LNCAP (cell line): ENCODE measurements at regions not wholly inside any gene's neighbourhood (a gene's known extent, or its start where the extent isn't known, plus 50 kb on each side); places are given as distances from the start of the nearest gene placed in this dataset.

ENCODE experiments used
- CTCF ChIP-seq: fragments of 450-650 bp; IDR thresholded peaks from 2 replicates; pipeline ENCODE4 v1.5.1; 2017; ENCODE audit warnings: mild to moderate bottlenecking

DNA sequence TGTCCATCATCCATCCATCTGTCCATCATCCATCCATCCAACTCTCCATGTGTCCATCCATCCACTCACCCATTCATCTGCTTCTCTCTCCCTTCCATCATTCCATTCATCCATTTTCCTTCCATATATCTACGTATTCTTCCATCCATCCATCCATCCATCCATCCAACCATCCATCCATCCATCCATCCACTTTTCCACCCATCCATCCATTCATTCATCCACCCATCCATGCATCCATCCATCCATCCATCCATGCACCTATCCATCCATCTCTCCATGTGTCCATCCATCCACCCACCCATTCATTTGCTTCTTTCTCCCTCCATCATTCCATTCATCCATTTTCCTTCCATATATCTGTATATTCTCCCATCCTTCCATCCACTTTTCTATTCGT is 214.0 kb upstream of the RTL1 start:
- no peak for TF ChIP-seq CTCF

DNA sequence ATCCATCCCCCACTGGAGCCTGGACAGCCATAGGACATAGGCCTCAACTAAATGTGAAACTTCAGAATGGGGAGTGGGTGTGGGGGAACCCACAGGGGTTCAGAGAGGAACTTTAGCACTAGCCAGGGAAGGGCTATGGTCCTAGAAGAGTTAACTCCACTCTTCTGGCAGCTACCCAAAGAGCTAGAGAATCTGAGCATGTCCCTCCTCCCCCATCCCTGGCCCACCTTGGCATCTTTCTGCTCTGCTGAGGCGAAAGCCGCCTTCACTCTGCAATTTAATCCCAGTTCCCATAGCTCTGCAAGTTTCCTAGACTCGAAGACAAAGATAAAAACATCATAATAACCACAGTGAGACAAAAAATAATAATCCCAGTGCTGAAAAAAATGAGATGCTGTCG is 214.7 kb upstream of the RTL1 start:
- no peak for TF ChIP-seq CTCF

- no peak for TF ChIP-seq CTCF
These were observed 215.4 kb upstream of the RTL1 start for GRCh38 chr14:101118746-101119591.

- no peak for TF ChIP-seq CTCF
These were observed 216.5 kb upstream of the RTL1 start for GRCh38 chr14:101119830-101120571.

DNA sequence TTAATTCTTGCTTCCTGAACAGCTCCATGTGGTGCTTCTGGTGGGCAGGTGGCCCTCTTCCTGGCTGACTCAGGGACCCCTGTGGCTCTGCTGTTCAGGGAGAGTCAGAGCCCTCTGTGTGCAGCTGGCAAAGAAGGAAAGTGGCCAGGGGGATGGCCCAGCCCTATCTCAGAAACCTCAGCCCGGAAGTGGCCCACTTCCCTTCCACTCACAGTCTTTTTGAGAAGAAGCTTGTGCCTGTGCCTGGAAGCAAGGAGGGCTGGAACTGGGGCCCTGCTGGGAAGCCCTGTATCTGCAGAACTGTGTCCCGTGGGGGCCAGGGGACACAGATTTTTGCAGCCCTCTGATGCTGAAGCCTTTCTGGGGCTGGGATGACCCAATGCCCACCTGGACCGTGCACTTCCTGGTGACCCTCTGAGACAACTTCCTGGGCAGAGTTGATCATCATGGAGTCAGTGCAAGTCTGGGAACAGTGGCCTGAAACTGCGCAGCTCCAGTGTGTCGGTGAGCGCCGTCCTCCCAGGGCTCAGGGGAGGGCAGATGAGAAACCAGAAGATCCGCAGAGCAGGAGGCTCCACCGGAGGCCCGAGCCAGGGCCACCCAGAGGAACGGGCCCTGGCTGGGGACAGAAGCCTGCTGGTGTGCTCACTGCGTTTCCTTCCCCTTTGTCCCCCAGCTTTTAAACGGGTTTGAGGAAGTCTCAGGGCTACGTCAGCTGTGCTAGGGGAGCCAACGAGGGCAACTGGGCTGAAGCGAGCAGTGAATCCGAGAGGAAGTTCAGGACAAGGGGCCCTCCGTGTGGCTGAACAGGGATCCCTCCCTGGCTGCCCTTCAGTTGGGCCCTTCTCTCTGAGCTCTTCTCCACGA is 217.4 kb upstream of the RTL1 start:
- no peak for TF ChIP-seq CTCF

DNA sequence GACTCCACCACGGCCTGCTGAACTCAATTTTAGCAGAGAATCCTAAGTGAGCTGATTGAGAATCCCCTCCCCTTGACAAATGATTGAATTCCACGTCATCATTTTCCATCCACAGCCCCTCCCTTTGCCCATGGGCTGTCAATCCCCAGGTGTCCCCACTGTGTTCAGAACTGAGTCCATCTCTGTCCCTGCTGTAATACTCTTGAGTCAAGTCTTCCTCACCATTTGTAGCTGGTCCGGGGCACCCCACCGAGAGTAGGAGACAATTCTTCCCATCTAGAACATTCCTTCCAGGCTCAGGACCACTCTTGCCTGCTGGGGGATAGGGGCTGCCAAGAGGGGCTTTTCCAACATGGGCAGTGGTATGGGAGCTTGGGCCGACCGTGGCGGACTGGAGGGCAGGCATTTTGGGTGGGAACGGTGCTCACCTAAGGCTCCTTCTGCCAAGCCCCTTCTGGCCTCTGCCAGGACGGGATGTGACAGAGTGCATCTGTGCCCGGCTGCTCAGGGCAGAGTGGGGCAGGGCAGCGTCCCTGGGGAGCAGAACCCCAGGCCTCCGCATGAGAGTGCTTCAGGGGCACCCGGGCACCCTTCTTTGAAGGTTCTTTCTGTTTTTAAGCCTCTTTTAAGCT is 218.1 kb upstream of the RTL1 start:
- no peak for TF ChIP-seq CTCF
